ENCODE measurements at regions not wholly inside any gene's neighbourhood (a gene's known extent, or its start where the extent isn't known, plus 50 kb on each side); places are given as distances from the start of the nearest gene placed in this dataset.

GRCh38 chr4:63325140-63325539 is 1084.1 kb downstream of the TECRL start:
- Histone ChIP-seq H3K4me3 (no peak overlapping the region), H3K27me3 (no peaks in the 10 kb centered on the region), H3K27ac (no peak overlapping the region), H3K9me3 (ENCODE audit: low read depth) (peaks cover under 1% of the 10 kb centered on the region), H3K79me2 (no peaks in the 10 kb centered on the region), H3K9me2 (replicated peaks; ENCODE audit: insufficient read depth) (no peaks in the 10 kb centered on the region), H3K36me3 (replicated peaks; ENCODE audit: insufficient read depth, low read depth) (no peaks in the 10 kb centered on the region), H2AFZ (no peak overlapping the region), H4K20me1 (ENCODE audit: insufficient read depth, poor library complexity, severe bottlenecking) (no peaks in the 10 kb centered on the region), H3K4me2 (no peak overlapping the region), H3K4me1 (ENCODE audit: insufficient read depth) (no peaks in the 10 kb centered on the region)
- TF ChIP-seq CTCF (IDR thresholded peaks at IDR 0.05; ENCODE audit: poor library complexity), result no peak
- TF ChIP-seq EZH2 (IDR thresholded peaks at IDR 0.05; ENCODE audit: borderline replicate concordance), result no peak
- TF ChIP-seq EZH2phosphoT487 (IDR thresholded peaks at IDR 0.05; ENCODE audit: low read depth, severe bottlenecking, unreplicated experiment), result no peak
- WGBS (ENCODE audit: low lambda C conversion rate, missing lambda C conversion rate), result 68% methylated on average over 1 of the region's 1 CpG
- DNase-seq (ENCODE audit: low spot score), result no peak

GRCh38 chr4:63316633-63317032 is 1092.6 kb downstream of the TECRL start:
- 0% methylated on average over 1 of the region's 1 CpG for WGBS (ENCODE audit: low lambda C conversion rate, missing lambda C conversion rate)

GRCh38 chr4:63315651-63316050 is 1093.6 kb downstream of the TECRL start:
- Histone ChIP-seq H3K27me3 (no peaks in the 10 kb centered on the region), H3K27ac (no peak overlapping the region), H3K4me1 (ENCODE audit: insufficient read depth) (no peaks in the 10 kb centered on the region), H3K9me2 (replicated peaks; ENCODE audit: insufficient read depth) (no peaks in the 10 kb centered on the region), H2AFZ (no peak overlapping the region), H3K4me3 (no peak overlapping the region), H3K36me3 (replicated peaks; ENCODE audit: insufficient read depth, low read depth) (no peaks in the 10 kb centered on the region), H3K79me2 (no peaks in the 10 kb centered on the region), H4K20me1 (ENCODE audit: insufficient read depth, poor library complexity, severe bottlenecking) (no peaks in the 10 kb centered on the region), H3K9me3 (ENCODE audit: low read depth) (no peaks in the 10 kb centered on the region), H3K4me2 (no peak overlapping the region)
- no peak for DNase-seq (ENCODE audit: low spot score)
- TF ChIP-seq EZH2phosphoT487 (IDR thresholded peaks at IDR 0.05; ENCODE audit: low read depth, severe bottlenecking, unreplicated experiment), result no peak
- TF ChIP-seq EZH2 (IDR thresholded peaks at IDR 0.05; ENCODE audit: borderline replicate concordance), result no peak
- TF ChIP-seq CTCF (IDR thresholded peaks at IDR 0.05; ENCODE audit: poor library complexity), result no peak
- WGBS (ENCODE audit: low lambda C conversion rate, missing lambda C conversion rate), result 63% methylated on average over 2 of the region's 2 CpGs

More at GRCh38 chr4:63316633-63317032, 1092.6 kb downstream of the TECRL start:
- H3K4me2 ChIP-seq, result no peak overlapping the region
- H3K36me3 ChIP-seq (replicated peaks; ENCODE audit: insufficient read depth, low read depth), result no peaks in the 10 kb centered on the region
- no peaks in the 10 kb centered on the region for H3K79me2 ChIP-seq
- H3K27me3 ChIP-seq, result no peaks in the 10 kb centered on the region
- TF ChIP-seq CTCF (IDR thresholded peaks at IDR 0.05; ENCODE audit: poor library complexity) (no peak), EZH2 (IDR thresholded peaks at IDR 0.05; ENCODE audit: borderline replicate concordance) (no peak), EZH2phosphoT487 (IDR thresholded peaks at IDR 0.05; ENCODE audit: low read depth, severe bottlenecking, unreplicated experiment) (no peak)
- H4K20me1 ChIP-seq (ENCODE audit: insufficient read depth, poor library complexity, severe bottlenecking), result no peaks in the 10 kb centered on the region
- no peak overlapping the region for H3K4me3 ChIP-seq
- no peak overlapping the region for H3K27ac ChIP-seq
- no peaks in the 10 kb centered on the region for H3K9me3 ChIP-seq (ENCODE audit: low read depth)
- no peaks in the 10 kb centered on the region for H3K9me2 ChIP-seq (replicated peaks; ENCODE audit: insufficient read depth)
- no peaks in the 10 kb centered on the region for H3K4me1 ChIP-seq (ENCODE audit: insufficient read depth)
- no peak overlapping the region for H2AFZ ChIP-seq
- DNase-seq (ENCODE audit: low spot score), result no peak

- Histone ChIP-seq H3K27me3 (no peaks in the 10 kb centered on the region), H3K9me3 (ENCODE audit: low read depth) (no peaks in the 10 kb centered on the region), H2AFZ (no peak overlapping the region), H3K79me2 (no peaks in the 10 kb centered on the region), H4K20me1 (ENCODE audit: insufficient read depth, poor library complexity, severe bottlenecking) (no peaks in the 10 kb centered on the region), H3K4me1 (ENCODE audit: insufficient read depth) (no peaks in the 10 kb centered on the region), H3K27ac (no peak overlapping the region), H3K9me2 (replicated peaks; ENCODE audit: insufficient read depth) (no peaks in the 10 kb centered on the region), H3K36me3 (replicated peaks; ENCODE audit: insufficient read depth, low read depth) (no peaks in the 10 kb centered on the region), H3K4me2 (no peak overlapping the region), H3K4me3 (no peak overlapping the region)
- no peak for DNase-seq (ENCODE audit: low spot score)
- no peak for TF ChIP-seq CTCF (IDR thresholded peaks at IDR 0.05; ENCODE audit: poor library complexity)
- TF ChIP-seq EZH2 (IDR thresholded peaks at IDR 0.05; ENCODE audit: borderline replicate concordance), result no peak
- no peak for TF ChIP-seq EZH2phosphoT487 (IDR thresholded peaks at IDR 0.05; ENCODE audit: low read depth, severe bottlenecking, unreplicated experiment)
These were observed 1100.6 kb downstream of the TECRL start for GRCh38 chr4:63308697-63309096.
